Esophagus squamous epithelium (tissue), 4 donors: ENCODE measurements at regions not wholly inside any gene's neighbourhood (a gene's known extent, or its start where the extent isn't known, plus 50 kb on each side); places are given as distances from the start of the nearest gene placed in this dataset.

Source experiments
- CTCF ChIP-seq, 6 experiments: fragments of 450-650 bp in 4 of 6; fragments of 200-600 bp in 2 of 6; sonication (generic) in 2 of 6; IDR thresholded peaks; one replicate each; pipeline ENCODE4 v1.5.1; 2016 to 2019; ENCODE audit warnings: antibody characterized with exemption in 6 of 6, mild to moderate bottlenecking in 4 of 6, moderate library complexity in 4 of 6
- POLR2A ChIP-seq, 4 donors: fragments of 450-650 bp; IDR thresholded peaks; one replicate each; pipeline ENCODE4 v1.6.1; 2017; ENCODE audit warnings: antibody characterized with exemption in 4 of 4, mild to moderate bottlenecking in 4 of 4, moderate library complexity in 3 of 4

GRCh38 chr1:8247811-8248436 lies 70.0 kb upstream of the SLC45A1 start:
- no peak for TF ChIP-seq CTCF (IDR thresholded peaks at IDR 0.05)
- TF ChIP-seq POLR2A (IDR thresholded peaks at IDR 0.05), result no peak
